ENCODE measurements at regions not wholly inside any gene's neighbourhood (a gene's known extent, or its start where the extent isn't known, plus 50 kb on each side); places are given as distances from the start of the nearest gene placed in this dataset.

GRCh38 chr5:35359859-35360258 lies 129.6 kb upstream of the PRLR start:
- no peaks in the 10 kb centered on the region for H3K27me3 Mint-ChIP-seq (ENCODE audit: low read depth in 2 of 2)
- DNase-seq (no peak), ATAC-seq (no peak)
- no peak overlapping the region for H3K27ac Mint-ChIP-seq
- no peaks in the 10 kb centered on the region for H3K4me1 Mint-ChIP-seq
- Histone ChIP-seq H3K9me3 (ENCODE audit: control insufficient read depth, insufficient read depth, low read length) (no peaks in the 10 kb centered on the region), H3K27me3 (ENCODE audit: control insufficient read depth, insufficient read depth, low read length) (no peaks in the 10 kb centered on the region), H3K36me3 (ENCODE audit: control insufficient read depth, insufficient read depth, low read length) (no peaks in the 10 kb centered on the region), H3K4me1 (ENCODE audit: control insufficient read depth, insufficient read depth, low read length) (no peaks in the 10 kb centered on the region), H3K4me3 (ENCODE audit: low read length) (no peak overlapping the region), H3K27ac (ENCODE audit: low read length) (no peak overlapping the region)
- H3K4me3 Mint-ChIP-seq = no peak overlapping the region
- intact Hi-C loops (cut with micrococcal nuclease) = no loop called here
- no peak for TF ChIP-seq CTCF (IDR thresholded peaks at IDR 0.05)
- H3K9me3 Mint-ChIP-seq = peaks cover 6 to 7% of the 10 kb centered on the region in 2 donors
- no CpG with 5 or more reads among the region's 1 CpG for WGBS (ENCODE audit: insufficient coverage)
- H3K36me3 Mint-ChIP-seq = no peaks in the 10 kb centered on the region

- no peak for DNase-seq
- intact Hi-C loops (cut with micrococcal nuclease) = no loop called here
- peaks cover 3% of the 10 kb centered on the region for H3K9me3 ChIP-seq (ENCODE audit: control insufficient read depth, insufficient read depth, low read length)
- Mint-ChIP-seq H3K9me3 (peaks cover 6 to 7% of the 10 kb centered on the region in 2 donors), H3K4me3 (no peak overlapping the region), H3K4me1 (no peaks in the 10 kb centered on the region), H3K27me3 (ENCODE audit: low read depth in 2 of 2) (no peaks in the 10 kb centered on the region), H3K36me3 (no peaks in the 10 kb centered on the region), H3K27ac (no peak overlapping the region)
- no peak for ATAC-seq
- H3K4me1 ChIP-seq (ENCODE audit: control insufficient read depth, insufficient read depth, low read length) = no peaks in the 10 kb centered on the region
- H3K27ac ChIP-seq (ENCODE audit: low read length) = no peak overlapping the region
- no peaks in the 10 kb centered on the region for H3K27me3 ChIP-seq (ENCODE audit: control insufficient read depth, insufficient read depth, low read length)
- no peaks in the 10 kb centered on the region for H3K36me3 ChIP-seq (ENCODE audit: control insufficient read depth, insufficient read depth, low read length)
- WGBS (ENCODE audit: insufficient coverage) = 93% methylated on average over 3 of the region's 3 CpGs
- no peak for TF ChIP-seq CTCF (IDR thresholded peaks at IDR 0.05)
- H3K4me3 ChIP-seq (ENCODE audit: low read length) = no peak overlapping the region
Measured at GRCh38 chr5:35357973-35358372, 127.7 kb upstream of the PRLR start.

- no peaks in the 10 kb centered on the region for H3K4me1 ChIP-seq (ENCODE audit: control insufficient read depth, insufficient read depth, low read length)
- Mint-ChIP-seq H3K36me3 (no peaks in the 10 kb centered on the region), H3K27ac (no peak overlapping the region), H3K4me3 (no peak overlapping the region), H3K4me1 (no peaks in the 10 kb centered on the region), H3K9me3 (peaks cover 9 to 12% of the 10 kb centered on the region in 2 donors), H3K27me3 (ENCODE audit: low read depth in 2 of 2) (no peaks in the 10 kb centered on the region)
- no peak for TF ChIP-seq CTCF (IDR thresholded peaks at IDR 0.05)
- H3K27ac ChIP-seq (ENCODE audit: low read length) = no peak overlapping the region
- H3K4me3 ChIP-seq (ENCODE audit: low read length) = no peak overlapping the region
- H3K9me3 ChIP-seq (ENCODE audit: control insufficient read depth, insufficient read depth, low read length) = peaks cover 3% of the 10 kb centered on the region
- H3K27me3 ChIP-seq (ENCODE audit: control insufficient read depth, insufficient read depth, low read length) = no peaks in the 10 kb centered on the region
- DNase-seq (no peak), ATAC-seq (no peak)
- intact Hi-C loops (cut with micrococcal nuclease) = no loop called here
- 96% methylated on average over 4 of the region's 4 CpGs for WGBS (ENCODE audit: insufficient coverage)
- no peaks in the 10 kb centered on the region for H3K36me3 ChIP-seq (ENCODE audit: control insufficient read depth, insufficient read depth, low read length)
Measured at GRCh38 chr5:35356725-35357124, 126.4 kb upstream of the PRLR start.

- H3K4me3 ChIP-seq (ENCODE audit: low read length) = no peak overlapping the region
- Mint-ChIP-seq H3K27ac (no peak overlapping the region), H3K36me3 (peaks cover 7% of the 10 kb centered on the region), H3K4me3 (no peak overlapping the region), H3K27me3 (ENCODE audit: low read depth in 2 of 2) (no peaks in the 10 kb centered on the region), H3K9me3 (peaks cover 17 to 18% of the 10 kb centered on the region in 2 donors), H3K4me1 (no peaks in the 10 kb centered on the region)
- ATAC-seq (no peak), DNase-seq (no peak)
- WGBS (ENCODE audit: insufficient coverage) = 68% methylated on average over 2 of the region's 3 CpGs
- TF ChIP-seq CTCF (IDR thresholded peaks at IDR 0.05) = no peak
- no peak overlapping the region for H3K27ac ChIP-seq (ENCODE audit: low read length)
- H3K9me3 ChIP-seq (ENCODE audit: control insufficient read depth, insufficient read depth, low read length) = peaks cover 3% of the 10 kb centered on the region
- no peaks in the 10 kb centered on the region for H3K4me1 ChIP-seq (ENCODE audit: control insufficient read depth, insufficient read depth, low read length)
- H3K36me3 ChIP-seq (ENCODE audit: control insufficient read depth, insufficient read depth, low read length) = no peaks in the 10 kb centered on the region
- H3K27me3 ChIP-seq (ENCODE audit: control insufficient read depth, insufficient read depth, low read length) = no peaks in the 10 kb centered on the region
- intact Hi-C loops (cut with micrococcal nuclease) = no loop called here
Measured at GRCh38 chr5:35354751-35355150, 124.5 kb upstream of the PRLR start.

Measured in natural killer cell (primary cell).